ENCODE measurements at regions not wholly inside any gene's neighbourhood (a gene's known extent, or its start where the extent isn't known, plus 50 kb on each side); places are given as distances from the start of the nearest gene placed in this dataset.

DNA sequence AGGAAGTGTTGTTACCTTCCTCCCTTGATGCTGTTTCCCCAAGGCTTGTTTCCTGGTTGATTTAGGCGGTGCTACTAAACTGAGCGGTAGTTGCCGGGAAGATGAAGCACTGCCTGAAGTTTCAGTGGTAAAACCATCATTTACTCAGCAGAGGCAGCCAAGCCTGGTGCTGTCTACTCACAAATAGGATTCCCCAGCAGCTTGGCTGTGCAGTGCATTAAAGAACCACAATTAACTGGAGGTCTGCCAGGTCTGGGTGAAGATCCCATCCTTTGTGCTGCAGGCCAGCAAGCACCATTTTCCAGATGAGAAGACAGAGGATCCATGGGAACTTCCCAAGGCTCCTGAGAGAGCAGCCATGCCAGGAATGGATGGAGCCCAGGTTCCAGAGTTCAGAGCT lies 231.9 kb upstream of the E2F8 start:
- no peak for DNase-seq (ENCODE audit: low read depth in 2 of 2)

- no peak for DNase-seq (ENCODE audit: low read depth in 2 of 2)
Observed at GRCh38 chr11:19467904-19468303, 227.2 kb upstream of the E2F8 start.

- DNase-seq (ENCODE audit: low read depth in 2 of 2): no peak
Observed at GRCh38 chr11:19466314-19466713, 225.6 kb upstream of the E2F8 start.

DNA sequence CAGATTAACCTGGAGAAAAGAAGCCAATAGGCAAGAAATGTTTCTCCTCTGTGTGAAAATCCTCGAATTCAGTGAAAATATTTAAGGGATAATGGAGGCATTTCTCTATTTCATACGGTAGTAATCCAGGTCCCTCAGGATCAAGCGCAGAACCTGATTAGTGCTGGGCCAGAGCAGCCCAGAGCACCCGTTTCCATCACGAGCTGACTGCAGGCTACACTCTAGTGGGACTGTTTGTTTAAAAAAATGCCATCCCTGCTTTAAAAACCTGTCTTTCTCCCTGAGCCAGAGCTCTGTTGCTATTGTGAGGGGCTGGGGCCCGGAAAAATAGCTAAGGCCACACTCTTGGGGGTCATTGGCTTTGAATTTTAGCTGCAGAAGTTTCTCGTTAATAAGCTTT lies 223.2 kb upstream of the E2F8 start:
- no peak for DNase-seq (ENCODE audit: low read depth in 2 of 2)

DNA sequence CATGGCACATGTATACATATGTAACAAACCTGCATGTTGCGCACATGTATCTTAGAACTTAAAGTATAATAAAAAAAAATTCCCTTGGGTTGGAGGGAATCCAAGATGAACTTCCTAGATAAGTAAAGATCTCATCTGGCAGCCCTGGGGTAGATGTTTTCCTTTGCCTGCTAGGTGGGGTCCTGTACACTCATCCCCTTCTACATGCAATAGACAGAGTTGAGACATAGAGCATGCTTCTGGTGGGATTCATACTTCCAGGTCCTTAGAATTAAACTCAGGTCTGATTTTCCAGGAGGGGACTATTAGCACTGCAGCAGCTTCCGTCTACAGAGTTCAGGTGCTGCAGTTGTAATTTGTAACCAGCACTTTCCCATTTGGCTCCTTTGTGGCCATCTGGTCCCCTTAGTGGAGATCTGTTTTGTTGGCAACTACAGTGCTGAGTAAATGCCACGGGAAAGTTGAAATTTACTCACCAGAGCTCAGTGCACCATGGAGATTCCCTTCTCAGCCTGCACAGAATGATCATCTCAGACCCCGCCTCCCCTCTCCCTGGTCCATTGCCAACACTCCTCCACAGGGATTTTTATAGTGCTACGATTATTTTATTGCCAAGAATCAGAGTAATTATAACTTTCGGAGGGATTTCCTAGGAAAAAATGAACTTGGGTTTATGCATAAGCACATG lies 220.1 kb upstream of the E2F8 start:
- no peak for DNase-seq (ENCODE audit: low read depth in 2 of 2)

- DNase-seq (ENCODE audit: low read depth in 2 of 2): no peak
Observed at GRCh38 chr11:19459240-19459639, 218.5 kb upstream of the E2F8 start.

DNA sequence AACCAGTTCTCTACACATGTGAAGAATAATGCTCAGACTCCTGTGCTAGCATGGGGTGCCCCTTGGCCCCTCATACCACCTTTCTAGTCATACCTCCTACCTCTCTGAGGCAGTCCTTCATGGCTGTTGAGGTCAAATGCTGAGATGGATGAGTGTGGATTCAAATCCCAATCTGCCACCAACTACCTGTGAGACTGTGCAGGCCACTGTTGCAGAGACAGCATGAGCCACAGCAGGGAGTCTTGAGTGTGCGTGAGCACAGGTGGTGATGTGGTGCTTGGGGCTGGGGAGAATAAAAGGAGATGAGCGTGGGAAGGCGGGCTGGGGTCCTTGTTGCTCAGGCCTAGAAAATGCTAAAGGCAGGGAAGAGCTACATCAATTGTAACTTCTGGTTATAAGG lies 218.0 kb upstream of the E2F8 start:
- no peak for DNase-seq (ENCODE audit: low read depth in 2 of 2)

DNA sequence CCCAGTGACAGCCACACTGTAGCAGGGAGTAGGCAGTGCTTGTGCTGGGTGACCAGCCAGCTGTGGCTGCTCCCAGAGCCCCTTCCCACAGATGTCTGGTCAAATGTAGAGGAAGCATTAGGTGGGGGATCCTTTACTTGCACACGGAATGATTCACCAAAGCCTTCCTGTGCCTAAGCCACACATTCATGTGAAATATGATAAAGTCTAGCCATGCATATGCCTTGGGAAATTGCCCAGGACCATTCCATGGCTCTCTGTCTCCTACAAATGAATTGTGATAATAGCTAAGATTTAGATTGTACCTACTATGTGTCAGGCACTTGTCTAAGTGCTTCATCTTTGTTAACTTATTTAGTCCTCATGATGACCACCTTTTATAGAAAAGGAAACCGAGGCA lies 217.5 kb upstream of the E2F8 start:
- no peak for DNase-seq (ENCODE audit: low read depth in 2 of 2)

- no peak for DNase-seq (ENCODE audit: low read depth in 2 of 2)
Observed at GRCh38 chr11:19455731-19456130, 215.0 kb upstream of the E2F8 start.

DNA sequence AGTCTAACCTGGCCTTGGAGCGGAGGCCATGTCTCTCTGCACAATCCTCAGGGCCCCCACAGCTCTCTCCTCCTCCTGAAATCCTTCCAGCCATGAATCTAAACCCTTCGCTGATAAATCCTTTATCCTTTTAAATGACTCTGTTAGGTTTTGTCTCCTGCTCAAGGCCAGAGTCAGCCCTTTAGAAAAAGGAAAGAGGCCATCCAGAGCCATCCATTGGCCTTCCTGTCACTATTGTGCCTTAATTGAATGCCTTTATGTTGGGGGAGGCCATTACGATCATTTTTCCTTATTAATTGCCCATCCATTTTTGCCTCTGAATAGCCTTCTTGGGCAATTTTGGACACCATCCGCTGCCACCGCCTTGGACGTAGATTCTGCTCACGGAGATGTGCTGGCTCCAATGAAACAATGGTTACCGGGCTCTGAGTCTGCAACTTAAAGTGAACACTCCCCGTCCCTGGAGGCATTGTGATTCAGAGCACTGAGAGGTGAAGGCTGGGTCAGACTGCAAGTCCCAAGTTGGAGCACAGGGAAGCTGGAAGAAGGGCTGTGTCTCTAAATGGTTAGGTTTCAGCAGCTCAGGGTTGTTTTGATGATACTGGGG lies 213.0 kb upstream of the E2F8 start:
- no peak for DNase-seq (ENCODE audit: low read depth in 2 of 2)

DNA sequence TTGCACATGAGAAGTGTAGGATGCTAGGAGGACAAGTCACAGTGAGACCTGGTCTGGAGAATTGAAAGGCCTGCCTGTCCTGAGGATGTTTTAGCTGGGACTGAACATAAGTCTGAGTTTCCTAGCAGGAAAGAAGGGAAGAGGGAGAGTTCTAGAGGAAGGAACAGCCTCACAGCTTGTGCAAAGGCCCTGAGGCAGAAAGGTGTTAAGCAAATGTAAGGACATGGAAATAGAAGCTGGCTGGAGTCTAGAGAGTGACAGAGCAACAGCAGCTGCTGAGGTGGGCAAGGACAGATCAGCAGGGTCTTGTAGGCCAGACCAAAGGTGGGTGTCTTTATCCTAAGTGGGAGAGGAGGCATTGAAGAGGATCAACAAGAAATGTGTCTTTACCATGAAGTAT lies 210.9 kb upstream of the E2F8 start:
- DNase-seq (ENCODE audit: low read depth in 2 of 2): no peak

DNA sequence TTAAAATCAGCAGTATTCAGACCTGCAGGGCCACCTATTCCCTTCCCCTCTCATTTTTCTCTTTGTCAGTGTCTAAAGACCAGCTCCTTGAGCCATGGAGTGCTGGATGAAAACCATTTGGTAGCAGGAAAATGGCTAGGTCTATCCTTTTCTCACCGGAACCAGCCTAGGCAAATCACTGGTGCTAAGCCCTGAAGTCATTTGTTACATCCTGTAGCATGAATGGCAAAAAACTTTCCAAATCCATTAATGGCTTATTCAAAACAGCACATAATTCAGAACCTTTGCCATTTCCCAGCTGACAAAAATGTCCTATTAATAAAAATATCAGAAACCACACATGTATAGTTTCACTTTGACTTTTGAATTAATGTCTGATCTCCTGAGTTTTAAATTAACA lies 209.5 kb upstream of the E2F8 start:
- DNase-seq (ENCODE audit: low read depth in 2 of 2): no peak

GRCh38 chr11:19448651-19449050 lies 207.9 kb upstream of the E2F8 start:
- DNase-seq (ENCODE audit: low read depth in 2 of 2): no peak

GRCh38 chr11:19447150-19447566 lies 206.4 kb upstream of the E2F8 start:
- DNase-seq (ENCODE audit: low read depth in 2 of 2): no peak

DNA sequence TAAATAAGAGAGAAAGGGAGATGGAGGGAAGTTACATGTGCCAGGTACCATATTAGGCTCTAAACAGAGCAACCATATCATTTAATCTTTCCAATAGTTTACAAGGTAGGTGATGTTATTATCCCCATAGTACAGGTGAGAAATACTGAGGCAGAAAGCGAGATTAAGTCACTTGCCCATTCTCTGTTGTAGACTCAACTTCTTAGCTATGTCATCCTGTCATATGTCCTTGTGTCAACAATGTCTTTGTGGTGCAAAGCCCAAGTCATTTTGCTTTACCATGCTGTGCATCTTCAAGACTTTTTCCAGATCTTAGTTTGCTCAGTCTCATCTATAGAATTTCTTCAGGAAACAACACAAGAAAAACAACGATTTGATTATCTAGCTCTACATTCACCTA lies 205.0 kb upstream of the E2F8 start:
- no peak for DNase-seq (ENCODE audit: low read depth in 2 of 2)

DNA sequence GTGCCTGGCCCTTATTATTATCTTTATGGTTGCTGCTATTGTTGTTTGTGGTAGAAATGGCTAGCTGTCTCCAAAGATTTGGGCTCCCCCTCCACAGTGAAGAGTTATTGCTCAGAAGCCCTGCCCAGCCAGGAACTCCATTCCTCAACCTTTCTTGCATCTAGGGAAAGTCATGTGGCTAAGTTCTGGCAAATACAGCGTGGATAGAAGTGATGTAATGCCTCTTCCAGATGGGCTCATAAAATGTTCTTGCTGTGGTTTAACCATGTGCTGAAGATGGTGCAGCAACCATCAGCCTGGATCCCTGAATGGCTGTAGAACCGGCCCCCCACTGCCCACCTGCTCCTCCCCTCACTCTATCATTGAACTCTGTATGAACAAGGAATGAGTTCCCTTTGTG lies 203.5 kb upstream of the E2F8 start:
- no peak for DNase-seq (ENCODE audit: low read depth in 2 of 2)

- no peak for DNase-seq (ENCODE audit: low read depth in 2 of 2)
Observed at GRCh38 chr11:19442554-19442910, 201.8 kb upstream of the E2F8 start.

DNA sequence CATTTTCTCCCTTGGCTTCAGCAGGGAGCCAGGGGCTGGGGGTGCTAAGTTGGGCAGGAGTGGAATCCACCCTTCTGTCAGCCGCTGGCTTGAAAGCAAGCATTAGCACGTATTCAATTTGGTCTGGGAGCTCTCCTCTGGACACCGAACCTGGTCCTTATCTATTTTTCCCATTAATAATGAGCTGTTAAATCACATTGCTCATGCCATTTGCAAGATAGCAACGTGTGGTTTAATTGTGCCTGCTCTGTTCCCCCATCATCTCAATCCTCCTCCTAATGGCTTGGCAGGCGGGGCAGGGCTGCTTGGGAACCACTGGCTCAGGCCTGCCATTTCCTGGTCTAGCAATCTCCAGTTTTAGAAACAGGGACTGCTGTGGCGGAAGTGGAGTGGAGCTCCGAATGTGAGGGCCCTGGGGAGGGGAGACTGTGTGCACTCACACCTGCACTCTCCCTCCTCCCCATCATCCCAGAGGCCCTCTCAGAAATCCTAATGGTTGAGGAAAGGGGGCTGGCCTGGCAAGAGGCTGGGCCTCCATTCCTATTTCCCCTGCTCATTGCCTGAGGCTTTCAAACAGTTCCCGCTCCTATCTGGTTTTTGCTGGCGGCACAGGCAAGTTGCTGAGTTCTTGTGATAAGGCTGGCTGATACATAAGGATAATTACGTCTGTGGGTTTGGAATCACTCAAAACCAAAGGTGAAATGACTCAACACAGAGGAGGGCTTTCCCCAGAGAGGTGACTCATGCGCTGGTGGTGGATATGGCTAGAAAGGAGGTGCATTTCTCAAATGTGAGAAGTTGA lies 201.2 kb upstream of the E2F8 start:
- DNase-seq (ENCODE audit: low read depth in 2 of 2): no peak

DNA sequence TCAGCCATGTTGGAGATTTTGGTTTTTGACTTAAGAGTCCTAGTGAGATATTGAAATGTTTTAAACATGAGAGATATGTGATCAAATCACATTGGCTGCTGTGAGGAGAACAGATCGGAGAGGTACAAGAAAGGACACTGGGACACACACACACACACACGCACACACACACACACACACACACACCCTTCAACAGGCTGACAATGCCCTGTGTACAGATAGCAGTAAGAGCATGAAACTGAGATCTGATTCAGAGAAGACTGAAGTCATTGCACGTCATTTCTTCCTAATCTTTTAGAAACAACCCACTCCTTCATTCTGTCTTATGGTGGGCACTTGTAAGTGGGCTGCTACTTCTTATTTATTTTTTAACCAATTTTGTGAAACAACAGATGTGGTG lies 200.5 kb upstream of the E2F8 start:
- no peak for DNase-seq (ENCODE audit: low read depth in 2 of 2)

DNA sequence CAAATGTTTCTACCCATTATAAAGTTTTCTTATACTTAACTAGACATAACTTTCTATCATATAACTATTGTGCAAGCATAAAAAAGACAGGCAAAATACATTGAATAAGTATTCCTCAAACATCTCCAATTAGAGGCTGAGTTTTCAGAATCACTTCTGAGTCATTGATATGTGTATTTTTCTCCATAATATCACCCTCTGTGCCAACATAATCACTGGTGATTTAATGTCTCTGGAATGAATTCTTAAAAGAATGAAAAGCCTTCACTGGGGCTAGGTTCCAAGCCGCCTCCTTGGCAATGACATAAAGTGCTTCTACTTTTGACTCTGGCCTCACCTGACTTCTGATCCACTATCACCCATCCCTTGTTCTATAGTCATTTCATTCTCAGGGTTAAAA lies 197.0 kb upstream of the E2F8 start:
- no peak for DNase-seq (ENCODE audit: low read depth in 2 of 2)

DNA sequence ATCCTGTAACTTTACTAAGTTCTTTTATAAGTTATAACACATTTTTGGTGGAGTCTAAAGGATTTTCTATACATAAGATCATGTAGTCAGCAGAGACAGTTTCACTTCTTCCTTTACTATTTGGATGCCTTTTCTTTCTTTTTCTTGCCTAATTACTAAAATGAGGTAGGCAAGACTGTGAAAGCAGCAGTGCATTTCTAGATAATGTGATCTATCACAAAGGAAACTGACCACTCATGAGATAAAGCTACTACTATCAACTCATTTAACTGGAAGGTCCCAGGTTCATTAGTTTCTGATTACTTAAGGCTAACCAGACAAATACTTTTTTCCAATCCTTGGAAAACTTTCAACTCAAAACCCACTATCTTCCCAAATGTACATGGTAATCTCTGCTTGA lies 196.2 kb upstream of the E2F8 start:
- no peak for DNase-seq (ENCODE audit: low read depth in 2 of 2)

DNA sequence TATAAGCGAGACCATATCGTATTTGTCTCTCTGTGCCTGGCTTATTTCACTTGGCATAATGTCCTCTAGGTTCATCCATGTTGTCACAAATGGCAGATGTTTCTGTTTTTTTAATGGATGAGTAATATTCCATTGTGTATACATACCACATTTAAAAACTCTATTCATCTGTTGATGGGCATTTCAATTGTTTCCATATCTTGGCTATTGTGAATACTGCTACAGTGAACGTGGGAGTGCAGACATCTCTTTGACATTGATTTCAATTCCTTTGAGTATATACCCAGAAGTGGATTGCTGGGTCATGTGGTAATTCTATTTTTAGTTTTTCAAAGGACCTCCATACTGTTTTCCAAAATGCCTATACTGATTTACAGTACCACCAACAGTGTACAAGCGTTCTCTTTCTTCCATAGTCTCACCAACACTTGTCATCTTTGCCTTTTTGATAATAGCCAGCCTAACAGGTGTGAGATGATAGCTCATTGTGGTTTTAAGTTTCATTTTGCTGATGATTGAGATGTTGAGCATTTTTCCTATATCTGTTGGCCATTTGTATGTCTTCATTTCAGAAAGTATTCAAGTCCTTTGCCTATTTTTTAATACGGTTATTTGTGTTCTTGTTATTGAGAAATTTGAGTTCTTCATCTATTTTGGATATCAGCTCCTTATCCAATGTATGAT lies 194.7 kb upstream of the E2F8 start:
- no peak for DNase-seq (ENCODE audit: low read depth in 2 of 2)

DNA sequence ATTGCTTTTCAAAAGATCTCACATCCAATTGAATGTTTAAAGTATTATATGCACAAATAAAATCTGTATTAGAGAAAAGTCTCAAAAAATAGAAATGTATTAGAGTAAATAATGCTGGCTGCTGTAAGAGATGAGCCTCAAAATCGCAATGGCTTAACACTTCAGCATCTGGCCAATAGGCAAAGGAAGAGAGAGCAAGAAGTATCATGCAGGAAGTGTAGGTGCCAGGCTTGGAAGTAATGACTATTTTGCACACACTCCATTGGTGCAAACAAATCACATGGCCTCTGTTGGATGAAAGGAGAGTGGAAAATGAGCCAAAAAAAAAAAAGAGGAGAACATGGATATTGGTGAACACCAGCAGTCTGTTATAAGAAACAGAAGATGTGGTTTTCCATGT lies 193.0 kb upstream of the E2F8 start:
- DNase-seq (ENCODE audit: low read depth in 2 of 2): no peak

Data from stimulated activated CD8-positive, alpha-beta memory T cell treated with anti-CD3 and anti-CD28 coated beads, Interleukin-15, amount 100 ng/mL, for 4 hours (primary cell).